ENCODE measurements at regions not wholly inside any gene's neighbourhood (a gene's known extent, or its start where the extent isn't known, plus 50 kb on each side); places are given as distances from the start of the nearest gene placed in this dataset.
"Not testable (repeated sequence)": the region's sequence is repeated elsewhere in the genome, so short reads cannot be mapped to it uniquely, and the experiment has no call there.

DNA sequence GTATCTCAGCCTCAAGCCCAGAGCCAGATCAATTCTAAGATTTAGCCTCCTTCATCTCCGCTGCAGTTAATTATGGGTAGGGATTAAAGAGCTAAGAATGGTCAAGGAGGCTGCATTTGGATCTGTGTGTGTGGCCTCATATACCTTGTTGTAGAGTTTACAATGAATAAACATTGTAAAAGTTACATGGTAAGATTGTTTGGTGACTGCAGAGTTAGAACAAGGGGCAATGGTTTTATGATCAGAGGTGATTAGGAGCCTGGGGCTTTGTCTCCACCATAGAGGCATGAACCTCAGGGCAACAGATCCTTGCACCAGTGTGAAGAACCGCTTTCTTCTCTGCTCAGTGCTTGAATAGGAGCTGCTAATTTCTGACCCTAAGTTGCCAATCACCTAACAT, 77.0 kb upstream of the MARK1 start:
- no peak overlapping the region for H2AFZ ChIP-seq
- peaks cover 14% of the 10 kb centered on the region for H3K4me1 ChIP-seq (replicated peaks; ENCODE audit: insufficient read depth)
- no peaks in the 10 kb centered on the region; the same call in 1 of the 2 replicates for H3F3A ChIP-seq (ENCODE audit: insufficient read depth, low read depth)
- CTCF ChIA-PET = no interaction called here
- H3K9me3 ChIP-seq (ENCODE audit: insufficient read depth, low read depth) = peaks cover 4% of the 10 kb centered on the region; the same call in 1 of the 2 replicates
- H3K27ac ChIP-seq = no peak overlapping the region
- POLR2A ChIA-PET (ENCODE audit: unreplicated experiment) = no interaction called here
- intact Hi-C loops (cut with micrococcal nuclease; ENCODE audit: unreplicated experiment) = no loop called here
- H3K27me3 ChIP-seq (ENCODE audit: insufficient read depth, low read depth) = no peaks in the 10 kb centered on the region
- TF ChIP-seq CTCF (conservative IDR thresholded peaks at IDR 0.05) = no peak
- TF ChIP-seq EZH2 (IDR thresholded peaks at IDR 0.05; ENCODE audit: low read depth) = no peak
- H3K36me3 ChIP-seq (ENCODE audit: low read depth) = no peaks in the 10 kb centered on the region
- no peak for DNase-seq
- BruUV-seq (replicated peaks) = no TSS peak
- H3K9me2 ChIP-seq (ENCODE audit: insufficient read depth) = 0 out of 2 replicates have a peak, but pooled peaks cover 3% of the 10 kb centered on the region
- H3K79me2 ChIP-seq (ENCODE audit: low read depth) = no peaks in the 10 kb centered on the region
- no peak overlapping the region for H3K4me3 ChIP-seq
- H4K20me1 ChIP-seq (ENCODE audit: insufficient read depth) = no peaks in the 10 kb centered on the region
- H3K4me2 ChIP-seq = no peak overlapping the region

- TF ChIP-seq CTCF (conservative IDR thresholded peaks at IDR 0.05) (no peak), EZH2 (IDR thresholded peaks at IDR 0.05; ENCODE audit: low read depth) (no peak)
- no peaks in the 10 kb centered on the region for H3K36me3 ChIP-seq (ENCODE audit: low read depth)
- H2AFZ ChIP-seq = no peak overlapping the region
- H3K4me2 ChIP-seq = no peak overlapping the region
- CTCF ChIA-PET = no interaction called here
- H3K9me2 ChIP-seq (ENCODE audit: insufficient read depth) = 0 out of 2 replicates have a peak, but pooled peaks cover 3% of the 10 kb centered on the region
- H3K9me3 ChIP-seq (ENCODE audit: insufficient read depth, low read depth) = peaks cover 7% of the 10 kb centered on the region
- no peak overlapping the region for H3K27ac ChIP-seq
- no peaks in the 10 kb centered on the region for H4K20me1 ChIP-seq (ENCODE audit: insufficient read depth)
- POLR2A ChIA-PET (ENCODE audit: unreplicated experiment) = interaction anchor here (0.6 kb wide), 1 partner anchor 426 kb away, joined by 4 read pairs; no protein-coding TSS in a partner anchor
- intact Hi-C loops (cut with micrococcal nuclease; ENCODE audit: unreplicated experiment) = no loop called here
- H3K79me2 ChIP-seq (ENCODE audit: low read depth) = no peaks in the 10 kb centered on the region
- no peak for DNase-seq
- BruUV-seq (replicated peaks) = no TSS peak
- no peaks in the 10 kb centered on the region; the same call in 1 of the 2 replicates for H3F3A ChIP-seq (ENCODE audit: insufficient read depth, low read depth)
- no peak overlapping the region for H3K4me3 ChIP-seq
- H3K4me1 ChIP-seq (replicated peaks; ENCODE audit: insufficient read depth) = peaks cover 24% of the 10 kb centered on the region
- H3K27me3 ChIP-seq (ENCODE audit: insufficient read depth, low read depth) = no peaks in the 10 kb centered on the region
Observed at GRCh38 chr1:220448217-220448616, 79.7 kb upstream of the MARK1 start.

DNA sequence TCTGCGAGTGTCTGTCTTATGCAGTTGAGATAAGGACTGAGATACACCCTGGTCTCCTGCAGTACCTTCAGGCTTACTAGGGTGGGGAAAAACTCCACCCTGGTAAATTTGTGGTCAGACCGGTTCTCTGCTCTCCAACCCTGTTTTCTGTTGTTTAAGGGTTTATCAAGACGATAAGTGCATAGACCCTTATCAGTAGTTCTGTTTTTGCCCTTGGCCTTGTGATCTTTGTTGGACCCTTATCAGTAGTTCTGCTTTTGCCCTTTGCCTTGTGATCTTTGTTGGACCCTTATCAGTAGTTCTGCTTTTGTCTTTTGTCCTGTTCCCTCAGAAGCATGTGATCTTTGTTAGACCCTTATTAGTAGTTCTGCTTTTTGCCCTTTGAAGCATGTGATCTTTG, 83.3 kb upstream of the MARK1 start:
- H3K9me2 ChIP-seq (ENCODE audit: insufficient read depth); H3K79me2 ChIP-seq (ENCODE audit: low read depth); H3K9me3 ChIP-seq (ENCODE audit: insufficient read depth, low read depth); H3K27ac ChIP-seq; H3K4me2 ChIP-seq; H3F3A ChIP-seq (ENCODE audit: insufficient read depth, low read depth); CTCF ChIA-PET; BruUV-seq (replicated peaks); H3K27me3 ChIP-seq (ENCODE audit: insufficient read depth, low read depth); H3K36me3 ChIP-seq (ENCODE audit: low read depth); DNase-seq; POLR2A ChIA-PET (ENCODE audit: unreplicated experiment); H3K4me3 ChIP-seq; H2AFZ ChIP-seq; H4K20me1 ChIP-seq (ENCODE audit: insufficient read depth); intact Hi-C loops (cut with micrococcal nuclease; ENCODE audit: unreplicated experiment): not testable (repeated sequence)
- peaks cover 10% of the 10 kb centered on the region; the same call in 1 of the 2 replicates for H3K4me1 ChIP-seq (replicated peaks; ENCODE audit: insufficient read depth)

- no peaks in the 10 kb centered on the region for H3K27me3 ChIP-seq (ENCODE audit: insufficient read depth, low read depth)
- no peaks in the 10 kb centered on the region for H3K79me2 ChIP-seq (ENCODE audit: low read depth)
- DNase-seq = no peak
- no TSS peak for BruUV-seq (replicated peaks)
- H3F3A ChIP-seq (ENCODE audit: insufficient read depth, low read depth) = no peaks in the 10 kb centered on the region
- no peaks in the 10 kb centered on the region for H3K9me2 ChIP-seq (ENCODE audit: insufficient read depth)
- H4K20me1 ChIP-seq (ENCODE audit: insufficient read depth) = no peaks in the 10 kb centered on the region
- TF ChIP-seq CTCF (conservative IDR thresholded peaks at IDR 0.05) = no peak
- TF ChIP-seq EZH2 (IDR thresholded peaks at IDR 0.05; ENCODE audit: low read depth) = no peak
- intact Hi-C loops (cut with micrococcal nuclease; ENCODE audit: unreplicated experiment) = no loop called here
- no peak overlapping the region for H3K4me2 ChIP-seq
- peaks cover 7% of the 10 kb centered on the region for H3K9me3 ChIP-seq (ENCODE audit: insufficient read depth, low read depth)
- peaks cover 10% of the 10 kb centered on the region; the same call in 1 of the 2 replicates for H3K4me1 ChIP-seq (replicated peaks; ENCODE audit: insufficient read depth)
- H2AFZ ChIP-seq = no peak overlapping the region
- H3K27ac ChIP-seq = no peak overlapping the region
- ChIA-PET POLR2A (ENCODE audit: unreplicated experiment) (interaction anchor here (0.6 kb wide), 1 partner anchor 169 kb away, joined by 5 read pairs; the partner anchor contains the start of gene RAB3GAP2), CTCF (no interaction called here)
- H3K36me3 ChIP-seq (ENCODE audit: low read depth) = no peaks in the 10 kb centered on the region
- no peak overlapping the region for H3K4me3 ChIP-seq
Observed at GRCh38 chr1:220441211-220441610, 86.7 kb upstream of the MARK1 start.

All from PC-9 (cell line).